ENCODE measurements at regions not wholly inside any gene's neighbourhood (a gene's known extent, or its start where the extent isn't known, plus 50 kb on each side); places are given as distances from the start of the nearest gene placed in this dataset.

DNA sequence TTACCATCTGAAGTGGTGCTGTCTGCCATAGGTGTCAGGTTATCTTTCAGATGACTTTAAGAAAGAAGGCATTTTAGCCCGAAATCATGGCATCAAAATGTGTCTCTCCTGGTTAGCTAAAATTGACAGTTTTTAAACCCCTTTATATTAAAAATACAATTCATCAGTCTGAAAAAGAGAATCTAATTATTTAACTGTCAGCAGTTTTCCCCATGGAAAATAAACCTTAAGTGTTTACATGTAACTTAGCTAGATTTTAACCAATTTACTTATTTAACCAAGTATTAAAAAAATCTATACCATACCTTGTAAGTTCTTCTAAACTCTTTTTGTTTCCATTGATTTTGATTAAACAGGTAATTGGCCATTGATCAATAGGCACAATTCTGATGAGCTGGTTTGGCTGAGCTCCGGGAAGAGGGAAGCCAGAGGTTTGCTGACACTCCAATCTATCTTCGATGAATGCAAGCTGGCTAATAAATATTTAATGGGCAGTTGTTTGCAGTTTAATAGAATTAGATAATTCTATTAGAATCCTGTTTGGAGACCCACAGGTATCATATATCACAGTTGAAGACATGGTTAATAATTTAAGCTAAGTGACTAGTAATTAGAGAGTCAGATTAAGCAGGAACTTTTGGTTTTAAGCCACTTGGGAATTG lies 114.0 kb downstream of the MAT2B start:
- Histone ChIP-seq H3K9me3 (ENCODE audit: low read depth) (no peaks in the 10 kb centered on the region), H3K79me2 (no peaks in the 10 kb centered on the region), H3K36me3 (replicated peaks; ENCODE audit: insufficient read depth, low read depth) (no peaks in the 10 kb centered on the region), H3K4me3 (no peak overlapping the region), H4K20me1 (ENCODE audit: insufficient read depth, poor library complexity, severe bottlenecking) (no peaks in the 10 kb centered on the region), H3K9me2 (replicated peaks; ENCODE audit: insufficient read depth) (no peaks in the 10 kb centered on the region), H3K27me3 (no peaks in the 10 kb centered on the region), H3K27ac (no peak overlapping the region), H2AFZ (no peak overlapping the region), H3K4me2 (no peak overlapping the region), H3K4me1 (ENCODE audit: insufficient read depth) (no peaks in the 10 kb centered on the region)
- TF ChIP-seq, protein P1, sequence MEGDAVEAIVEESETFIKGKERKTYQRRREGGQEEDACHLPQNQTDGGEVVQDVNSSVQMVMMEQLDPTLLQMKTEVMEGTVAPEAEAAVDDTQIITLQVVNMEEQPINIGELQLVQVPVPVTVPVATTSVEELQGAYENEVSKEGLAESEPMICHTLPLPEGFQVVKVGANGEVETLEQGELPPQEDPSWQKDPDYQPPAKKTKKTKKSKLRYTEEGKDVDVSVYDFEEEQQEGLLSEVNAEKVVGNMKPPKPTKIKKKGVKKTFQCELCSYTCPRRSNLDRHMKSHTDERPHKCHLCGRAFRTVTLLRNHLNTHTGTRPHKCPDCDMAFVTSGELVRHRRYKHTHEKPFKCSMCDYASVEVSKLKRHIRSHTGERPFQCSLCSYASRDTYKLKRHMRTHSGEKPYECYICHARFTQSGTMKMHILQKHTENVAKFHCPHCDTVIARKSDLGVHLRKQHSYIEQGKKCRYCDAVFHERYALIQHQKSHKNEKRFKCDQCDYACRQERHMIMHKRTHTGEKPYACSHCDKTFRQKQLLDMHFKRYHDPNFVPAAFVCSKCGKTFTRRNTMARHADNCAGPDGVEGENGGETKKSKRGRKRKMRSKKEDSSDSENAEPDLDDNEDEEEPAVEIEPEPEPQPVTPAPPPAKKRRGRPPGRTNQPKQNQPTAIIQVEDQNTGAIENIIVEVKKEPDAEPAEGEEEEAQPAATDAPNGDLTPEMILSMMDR (IDR thresholded peaks at IDR 0.05; ENCODE audit: poor library complexity), result no peak
- TF ChIP-seq EZH2phosphoT487 (IDR thresholded peaks at IDR 0.05; ENCODE audit: low read depth, severe bottlenecking, unreplicated experiment) (no peak), EZH2 (IDR thresholded peaks at IDR 0.05; ENCODE audit: borderline replicate concordance) (no peak)
- DNase-seq (ENCODE audit: low spot score), result no peak
- 68% methylated on average over 3 of the region's 3 CpGs for WGBS (ENCODE audit: low lambda C conversion rate, missing lambda C conversion rate)

DNA sequence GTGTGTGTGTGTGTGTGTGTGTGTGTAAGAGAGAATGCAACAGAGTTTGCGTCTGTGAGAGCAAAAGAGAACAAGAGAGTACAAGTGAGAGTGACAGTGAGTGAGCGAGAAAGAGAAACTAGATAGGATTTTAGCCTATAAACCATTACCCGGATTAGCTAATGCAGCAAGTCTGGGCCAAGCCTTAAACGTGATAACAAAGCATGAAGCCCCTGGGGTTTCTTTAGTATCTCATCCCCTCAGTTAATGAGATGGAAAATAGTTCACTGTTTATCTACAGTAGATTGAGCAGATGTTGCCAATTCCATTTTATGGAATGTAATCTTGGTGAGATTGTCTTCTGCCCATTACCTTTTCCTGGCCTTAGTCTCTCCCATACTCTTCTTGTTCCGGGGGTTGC lies 114.5 kb downstream of the MAT2B start:
- Histone ChIP-seq H2AFZ (no peak overlapping the region), H3K9me3 (ENCODE audit: low read depth) (no peaks in the 10 kb centered on the region)
- 47% methylated on average over 5 of the region's 5 CpGs for WGBS (ENCODE audit: low lambda C conversion rate, missing lambda C conversion rate)

DNA sequence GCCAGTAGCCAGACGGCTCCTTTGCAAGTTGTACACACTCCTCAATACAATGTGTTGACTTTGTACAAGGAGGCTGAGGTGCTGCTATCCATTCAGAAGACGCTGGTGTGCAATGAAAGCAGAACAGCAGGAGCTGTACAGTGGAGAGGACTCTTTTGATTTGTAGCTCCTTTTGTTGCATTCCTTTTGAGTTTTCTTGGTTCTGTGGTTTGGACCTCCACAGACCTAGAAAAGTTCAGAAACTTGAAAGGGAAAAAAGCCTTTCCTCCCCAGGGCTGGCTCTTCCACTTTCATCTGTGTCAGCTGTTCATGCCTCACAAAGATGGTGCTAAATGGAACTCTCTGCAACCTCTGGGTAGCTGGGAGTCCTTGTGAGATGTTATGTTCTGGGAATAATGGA lies 117.4 kb downstream of the MAT2B start:
- Histone ChIP-seq H3K4me3 (no peak overlapping the region), H3K4me1 (ENCODE audit: insufficient read depth) (no peaks in the 10 kb centered on the region), H3K36me3 (replicated peaks; ENCODE audit: insufficient read depth, low read depth) (no peaks in the 10 kb centered on the region), H3K27ac (no peak overlapping the region), H3K27me3 (no peaks in the 10 kb centered on the region), H4K20me1 (ENCODE audit: insufficient read depth, poor library complexity, severe bottlenecking) (no peaks in the 10 kb centered on the region), H3K79me2 (no peaks in the 10 kb centered on the region), H3K9me3 (ENCODE audit: low read depth) (no peaks in the 10 kb centered on the region), H2AFZ (no peak overlapping the region), H3K9me2 (replicated peaks; ENCODE audit: insufficient read depth) (no peaks in the 10 kb centered on the region), H3K4me2 (no peak overlapping the region)
- no peak for DNase-seq (ENCODE audit: low spot score)
- TF ChIP-seq, protein P1 (IDR thresholded peaks at IDR 0.05; ENCODE audit: poor library complexity), result no peak
- TF ChIP-seq EZH2phosphoT487 (IDR thresholded peaks at IDR 0.05; ENCODE audit: low read depth, severe bottlenecking, unreplicated experiment) (no peak), EZH2 (IDR thresholded peaks at IDR 0.05; ENCODE audit: borderline replicate concordance) (no peak)
- 82% methylated on average over 2 of the region's 2 CpGs for WGBS (ENCODE audit: low lambda C conversion rate, missing lambda C conversion rate)

More for the DNA sequence above, 114.5 kb downstream of the MAT2B start:
- Histone ChIP-seq H3K4me1 (ENCODE audit: insufficient read depth) (no peaks in the 10 kb centered on the region), H3K79me2 (no peaks in the 10 kb centered on the region), H3K4me3 (no peak overlapping the region), H4K20me1 (ENCODE audit: insufficient read depth, poor library complexity, severe bottlenecking) (no peaks in the 10 kb centered on the region), H3K4me2 (no peak overlapping the region), H3K9me2 (replicated peaks; ENCODE audit: insufficient read depth) (no peaks in the 10 kb centered on the region), H3K27me3 (no peaks in the 10 kb centered on the region), H3K27ac (no peak overlapping the region), H3K36me3 (replicated peaks; ENCODE audit: insufficient read depth, low read depth) (no peaks in the 10 kb centered on the region)
- no peak for DNase-seq (ENCODE audit: low spot score)
- TF ChIP-seq, protein P1 (IDR thresholded peaks at IDR 0.05; ENCODE audit: poor library complexity), result no peak
- TF ChIP-seq EZH2 (IDR thresholded peaks at IDR 0.05; ENCODE audit: borderline replicate concordance) (no peak), EZH2phosphoT487 (IDR thresholded peaks at IDR 0.05; ENCODE audit: low read depth, severe bottlenecking, unreplicated experiment) (no peak)

All from hepatocyte (in vitro differentiated cells).